Liver (tissue), 8 donors: ENCODE measurements at regions not wholly inside any gene's neighbourhood (a gene's known extent, or its start where the extent isn't known, plus 50 kb on each side); places are given as distances from the start of the nearest gene placed in this dataset.

Experiments
- DNase-seq: peaks from one replicate; pipeline ENCODE4 v3.0.0-alpha.2; 2017; ENCODE audit warnings: low spot score
- H3K27ac ChIP-seq, 2 donors: one replicate each; pipeline ENCODE4 v1.7.0; 2013; ENCODE audit warnings: inconsistent platforms in 2 of 2, low read length in 2 of 2, control low read depth in 1 of 2, low read depth in 1 of 2, mild to moderate bottlenecking in 1 of 2
- H3K27me3 ChIP-seq, 4 donors: one replicate each; pipeline versions ENCODE4 v1.6.1 to v1.7.0; 2013; ENCODE audit warnings: low read length in 3 of 4, inconsistent platforms in 1 of 4, mild to moderate bottlenecking in 1 of 4, moderate library complexity in 1 of 4; ENCODE audit not compliant: control insufficient read depth in 4 of 4, insufficient read depth in 4 of 4
- H3K36me3 ChIP-seq, 4 donors: one replicate each; pipeline versions ENCODE4 v1.6.1 to v1.7.0; 2013; ENCODE audit warnings: low read length in 3 of 4, mild to moderate bottlenecking in 3 of 4, low read depth in 1 of 4, moderate library complexity in 1 of 4; ENCODE audit not compliant: control insufficient read depth in 4 of 4, insufficient read depth in 3 of 4
- H3K4me1 ChIP-seq, 4 donors: one replicate each; pipeline versions ENCODE4 v1.6.1 to v1.7.0; 2013; ENCODE audit warnings: low read length in 3 of 4, mild to moderate bottlenecking in 3 of 4, moderate library complexity in 1 of 4; ENCODE audit not compliant: control insufficient read depth in 4 of 4, insufficient read depth in 4 of 4
- H3K4me3 ChIP-seq, 3 donors: one replicate each; pipeline versions ENCODE4 v1.6.1 to v1.7.0; 2013; ENCODE audit warnings: low read length in 3 of 3, control low read depth in 1 of 3, low read depth in 1 of 3, mild to moderate bottlenecking in 1 of 3
- H3K9ac ChIP-seq, 2 donors: one replicate each; pipeline ENCODE4 v1.7.0; 2013; ENCODE audit warnings: low read length in 2 of 2, mild to moderate bottlenecking in 2 of 2, moderate library complexity in 2 of 2, control low read depth in 1 of 2, low read depth in 1 of 2
- H3K9me3 ChIP-seq, 4 donors: one replicate each; pipeline versions ENCODE4 v1.6.1 to v1.7.0; 2013; ENCODE audit warnings: low read length in 3 of 4; ENCODE audit not compliant: control insufficient read depth in 4 of 4
- ATF3 ChIP-seq: IDR thresholded peaks from 2 replicates; pipeline ENCODE4 v1.6.1; 2016; ENCODE audit warnings: antibody characterized with exemption
- CTCF ChIP-seq: fragments of 150-350 bp; IDR thresholded peaks from 2 replicates; pipeline ENCODE4 v1.5.1; 2017; ENCODE audit warnings: improper control_type of control experiment, low read depth, low read length; ENCODE audit not compliant: missing input control
- EGR1 ChIP-seq, 2 donors: IDR thresholded peaks; 2 replicates each; pipeline ENCODE4 v1.6.1; 2016 to 2018; ENCODE audit warnings: antibody characterized with exemption in 2 of 2, low read depth in 2 of 2
- FOXA1 ChIP-seq: IDR thresholded peaks from 2 replicates; pipeline ENCODE4 v1.6.1; 2016; ENCODE audit warnings: antibody characterized with exemption
- FOXA2 ChIP-seq: IDR thresholded peaks from 2 replicates; pipeline ENCODE4 v1.6.1; 2016; ENCODE audit warnings: antibody characterized with exemption
- GABPA ChIP-seq, 2 donors: IDR thresholded peaks in 1 of 2; conservative IDR thresholded peaks in 1 of 2; 2 replicates each; pipeline ENCODE4 v1.6.1; 2016; ENCODE audit warnings: antibody characterized with exemption in 2 of 2, mild to moderate bottlenecking in 1 of 2, moderate library complexity in 1 of 2
- HNF4A ChIP-seq, 2 donors: conservative IDR thresholded peaks; 2 replicates each; pipeline ENCODE4 v1.6.1; 2016; ENCODE audit warnings: antibody characterized with exemption in 2 of 2, mild to moderate bottlenecking in 2 of 2
- HNF4G ChIP-seq: IDR thresholded peaks from 2 replicates; pipeline ENCODE4 v1.6.1; 2016; ENCODE audit warnings: antibody characterized with exemption
- JUND ChIP-seq, 2 donors: IDR thresholded peaks; 2 replicates each; pipeline ENCODE4 v1.6.1; 2016; ENCODE audit warnings: antibody characterized with exemption in 2 of 2
- MAX ChIP-seq: IDR thresholded peaks from 2 replicates; pipeline ENCODE4 v1.6.1; 2016; ENCODE audit warnings: antibody characterized with exemption
- NR2F2 ChIP-seq: IDR thresholded peaks from 2 replicates; pipeline ENCODE4 v1.6.1; 2016; ENCODE audit warnings: antibody characterized with exemption
- RAD21 ChIP-seq, 2 donors: IDR thresholded peaks; 2 replicates each; pipeline ENCODE4 v1.6.1; 2016; ENCODE audit warnings: antibody characterized with exemption in 2 of 2, mild to moderate bottlenecking in 2 of 2
- REST ChIP-seq: IDR thresholded peaks from 2 replicates; pipeline ENCODE4 v1.6.1; 2016; ENCODE audit warnings: antibody characterized with exemption, mild to moderate bottlenecking
- RXRA ChIP-seq, 2 donors: IDR thresholded peaks; 2 replicates each; pipeline ENCODE4 v1.6.1; 2017 to 2018; ENCODE audit warnings: antibody characterized with exemption in 2 of 2, mild to moderate bottlenecking in 1 of 2
- SP1 ChIP-seq: IDR thresholded peaks from 2 replicates; pipeline ENCODE4 v1.6.1; 2018; ENCODE audit warnings: antibody characterized with exemption, mild to moderate bottlenecking
- TAF1 ChIP-seq: conservative IDR thresholded peaks from 2 replicates; pipeline ENCODE4 v1.6.1; 2016; ENCODE audit warnings: antibody characterized with exemption, mild to moderate bottlenecking
- YY1 ChIP-seq: IDR thresholded peaks from 2 replicates; pipeline ENCODE4 v1.6.1; 2016; ENCODE audit warnings: antibody characterized with exemption, mild to moderate bottlenecking
- ZBTB33 ChIP-seq: IDR thresholded peaks from 2 replicates; pipeline ENCODE4 v1.6.1; 2016; ENCODE audit warnings: antibody characterized with exemption
- WGBS: extraction: QIAGEN DNeasy Blood & Tissue Kit; methylation state at CpG from one replicate; pipeline ENCODE4 v1.1.7; 2013; 5-methylcytosine and 5-hydroxymethylcytosine counted together
- donor health status: healthy.
- donor health status: healthy.
- donor health status: healthy.
- donor health status: healthy.
- donor health status: healthy.

GRCh38 chr2:425947-426346, 138.1 kb upstream of the ALKAL2 start:
- no peaks in the 10 kb centered on the region for H3K9me3 ChIP-seq
- no peak overlapping the region for H3K27ac ChIP-seq
- WGBS, result 93% methylated on average over 17 of the region's 17 CpGs
- TF ChIP-seq FOXA1 (no peak), SP1 (no peak), TAF1 (no peak), GABPA (IDR thresholded peaks at IDR 0.05 in 1 of 2, conservative IDR thresholded peaks at IDR 0.05 in 1 of 2) (no peak), MAX (no peak), RAD21 (IDR thresholded peaks at IDR 0.05) (no peak), YY1 (no peak), REST (no peak), HNF4G (no peak), HNF4A (conservative IDR thresholded peaks at IDR 0.05) (no peak), CTCF (no peak), RXRA (IDR thresholded peaks at IDR 0.05) (no peak), FOXA2 (no peak), JUND (IDR thresholded peaks at IDR 0.05) (no peak), ATF3 (no peak), ZBTB33 (no peak), EGR1 (IDR thresholded peaks at IDR 0.05; ENCODE audit: low read depth in 2 of 2) (no peak), NR2F2 (no peak)
- H3K36me3 ChIP-seq, result no peaks in the 10 kb centered on the region
- H3K4me1 ChIP-seq, result no peaks in the 10 kb centered on the region
- no peak for DNase-seq
- no peak overlapping the region for H3K9ac ChIP-seq
- H3K4me3 ChIP-seq, result no peak overlapping the region
- H3K27me3 ChIP-seq, result peaks cover 0 to 5% (median 0%) of the 10 kb centered on the region in 4 donors

- H3K36me3 ChIP-seq, result no peaks in the 10 kb centered on the region
- H3K4me1 ChIP-seq, result no peaks in the 10 kb centered on the region
- no peak overlapping the region for H3K4me3 ChIP-seq
- H3K27me3 ChIP-seq, result peaks cover 0 to 5% (median 0%) of the 10 kb centered on the region in 4 donors
- DNase-seq, result no peak
- H3K27ac ChIP-seq, result no peak overlapping the region
- no peak overlapping the region for H3K9ac ChIP-seq
- WGBS, result 77% methylated on average over 8 of the region's 8 CpGs
- no peaks in the 10 kb centered on the region for H3K9me3 ChIP-seq
- no peak for TF ChIP-seq MAX
- TF ChIP-seq REST, result no peak
- TF ChIP-seq FOXA1, result no peak
- TF ChIP-seq RXRA (IDR thresholded peaks at IDR 0.05), result no peak
- TF ChIP-seq RAD21 (IDR thresholded peaks at IDR 0.05), result no peak
- no peak for TF ChIP-seq ZBTB33
- no peak for TF ChIP-seq HNF4G
- no peak for TF ChIP-seq EGR1 (IDR thresholded peaks at IDR 0.05; ENCODE audit: low read depth in 2 of 2)
- no peak for TF ChIP-seq GABPA (IDR thresholded peaks at IDR 0.05 in 1 of 2, conservative IDR thresholded peaks at IDR 0.05 in 1 of 2)
- TF ChIP-seq JUND (IDR thresholded peaks at IDR 0.05), result no peak
Measured at GRCh38 chr2:425243-425642, 137.4 kb upstream of the ALKAL2 start.
